HG03432 (cell line): ENCODE measurements at regions not wholly inside any gene's neighbourhood (a gene's known extent, or its start where the extent isn't known, plus 50 kb on each side); places are given as distances from the start of the nearest gene placed in this dataset.

ENCODE experiments used
- ATAC-seq: cut with Tn5 transposase; IDR thresholded peaks from one replicate; pipeline ENCODE4 v1.9.1; 2021; ENCODE audit warnings: mild to moderate bottlenecking, moderate library complexity; ENCODE audit not compliant: unreplicated experiment

DNA sequence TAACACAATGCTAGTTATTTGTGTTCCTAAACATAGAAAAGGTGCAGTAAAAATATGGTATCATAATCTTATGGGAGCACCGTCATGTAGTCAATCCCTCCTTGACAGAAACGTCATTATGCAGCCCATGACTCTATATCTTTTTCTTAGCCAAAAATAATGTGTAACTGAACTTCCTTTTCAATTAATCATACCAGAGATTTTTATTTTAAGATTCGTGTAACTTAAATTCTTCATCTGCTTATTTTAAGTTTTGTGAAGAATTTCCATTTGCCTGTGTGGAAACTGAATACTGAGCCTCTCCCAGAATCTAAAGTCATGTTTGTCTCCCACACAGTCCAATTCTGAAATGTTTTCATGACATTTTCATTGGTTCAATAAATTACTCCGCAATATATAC is 699.1 kb downstream of the KCNA4 start:
- no peak for ATAC-seq

DNA sequence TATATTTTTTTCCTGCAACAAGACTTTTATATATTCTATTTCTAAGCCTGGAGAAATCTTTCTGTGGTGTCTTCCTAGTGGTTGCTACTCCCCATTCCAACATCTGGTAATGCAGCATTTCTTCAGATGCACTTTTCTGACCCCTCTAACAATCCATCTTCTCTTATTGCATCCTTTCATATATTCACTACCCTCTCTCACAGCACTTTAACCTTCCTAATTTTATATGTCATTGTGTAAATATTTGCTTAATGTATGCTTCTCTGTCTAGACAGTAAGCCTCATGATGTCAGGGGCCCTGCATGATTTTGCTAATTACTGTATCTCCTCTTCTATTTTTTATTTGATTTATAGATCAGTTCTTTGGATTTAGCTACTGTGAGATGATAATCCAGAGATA is 701.6 kb downstream of the KCNA4 start:
- ATAC-seq = no peak

DNA sequence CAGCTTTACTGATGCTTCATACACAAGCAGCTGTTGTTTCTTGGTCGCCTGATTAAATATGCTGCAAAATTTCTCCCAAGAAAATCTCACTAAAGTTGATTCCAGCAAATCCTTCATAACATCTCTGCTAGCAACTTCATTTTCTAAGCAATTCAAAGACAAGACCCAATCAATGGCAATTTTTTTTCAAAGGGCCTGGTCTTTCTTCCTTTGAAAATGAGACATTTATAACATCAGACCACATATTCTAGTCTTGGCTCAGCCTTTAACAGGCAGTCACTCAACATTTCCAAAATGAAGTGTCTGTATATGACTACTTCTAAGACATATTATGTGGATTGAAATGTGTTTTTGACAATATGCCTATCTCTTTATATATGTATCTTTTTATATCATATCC is 702.6 kb downstream of the KCNA4 start:
- no peak for ATAC-seq

DNA sequence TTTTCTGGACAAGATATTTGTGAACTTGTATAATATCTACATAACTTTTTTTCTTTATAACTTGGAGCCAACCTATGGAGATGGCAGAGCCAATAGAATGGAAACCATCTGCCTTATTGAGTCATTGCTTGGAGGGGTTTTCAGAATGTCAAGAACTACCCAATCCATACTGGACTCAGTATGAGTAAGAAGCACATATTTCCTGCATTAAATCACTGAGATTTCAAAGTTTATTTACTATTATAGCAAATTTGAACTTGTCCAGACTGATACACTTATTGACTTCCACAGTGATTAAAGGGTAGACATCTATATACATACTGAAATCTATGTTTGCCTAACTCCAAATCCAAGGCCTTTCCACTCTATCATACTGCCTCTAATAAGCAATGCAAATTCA is 704.0 kb downstream of the KCNA4 start:
- ATAC-seq = no peak

DNA sequence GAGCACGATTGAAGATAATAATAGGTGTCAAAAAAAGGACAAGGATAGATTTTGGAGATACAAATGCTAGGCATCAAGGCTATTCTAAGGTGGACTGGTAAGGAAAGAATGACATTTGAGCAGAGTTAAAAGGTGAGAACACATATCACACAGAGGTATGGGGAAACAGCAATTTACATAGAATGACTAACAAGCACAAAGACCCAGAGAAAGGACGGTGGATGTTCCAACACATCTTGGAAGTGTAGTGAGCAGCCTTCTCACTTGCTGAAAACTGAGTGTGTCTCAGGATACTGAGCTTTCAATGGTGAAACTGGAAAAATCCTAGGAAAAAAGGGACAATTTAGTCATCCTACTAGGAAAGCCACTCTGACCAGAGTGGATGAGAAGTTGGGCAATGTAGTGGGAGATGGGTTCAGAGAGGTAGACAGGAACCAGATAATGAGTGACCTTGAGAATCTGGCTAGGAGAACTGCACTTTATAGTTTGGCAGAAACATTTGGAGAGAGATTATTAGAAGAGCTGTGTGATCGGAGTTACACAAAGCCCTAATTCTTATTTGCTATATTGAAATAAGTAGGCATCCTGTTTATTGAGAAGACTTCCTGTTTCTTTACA is 706.0 kb downstream of the KCNA4 start:
- no peak for ATAC-seq

DNA sequence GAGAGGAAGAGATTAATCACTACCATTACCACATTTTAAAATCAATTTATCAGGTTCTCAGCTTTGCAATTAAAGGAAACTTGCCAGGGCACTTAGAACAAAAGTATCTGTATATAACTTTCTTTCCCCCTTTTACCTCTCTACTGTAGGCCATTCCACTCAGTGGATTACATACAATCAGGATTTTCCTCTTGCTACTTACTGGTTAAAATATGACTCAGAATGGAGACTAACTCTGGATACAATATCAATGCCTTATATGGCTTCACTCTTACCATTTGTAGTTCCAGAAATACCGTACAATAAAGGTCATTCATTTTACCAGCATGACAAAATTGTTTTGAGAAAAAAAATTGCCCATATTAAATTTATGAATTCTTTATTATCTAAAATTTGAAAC is 706.8 kb downstream of the KCNA4 start:
- ATAC-seq = no peak

DNA sequence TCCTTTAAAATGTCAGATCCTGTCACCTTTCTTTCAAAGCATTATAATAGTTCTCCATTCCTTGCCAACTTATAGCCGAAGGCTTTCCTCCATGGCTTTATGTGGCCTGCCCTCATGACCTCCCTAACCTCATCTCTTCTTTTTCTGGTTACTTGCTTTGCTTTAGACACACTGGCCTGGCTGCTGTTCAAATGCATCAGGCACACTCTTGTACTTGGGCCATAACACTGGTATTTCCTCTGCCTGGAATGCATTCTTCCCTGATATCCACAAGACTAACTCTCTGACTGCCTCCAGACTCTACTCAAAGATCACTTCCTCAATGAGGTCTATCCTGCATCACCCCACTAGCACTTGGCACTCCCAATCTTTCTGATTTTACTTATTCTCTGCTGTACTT is 710.3 kb downstream of the KCNA4 start:
- ATAC-seq = no peak

DNA sequence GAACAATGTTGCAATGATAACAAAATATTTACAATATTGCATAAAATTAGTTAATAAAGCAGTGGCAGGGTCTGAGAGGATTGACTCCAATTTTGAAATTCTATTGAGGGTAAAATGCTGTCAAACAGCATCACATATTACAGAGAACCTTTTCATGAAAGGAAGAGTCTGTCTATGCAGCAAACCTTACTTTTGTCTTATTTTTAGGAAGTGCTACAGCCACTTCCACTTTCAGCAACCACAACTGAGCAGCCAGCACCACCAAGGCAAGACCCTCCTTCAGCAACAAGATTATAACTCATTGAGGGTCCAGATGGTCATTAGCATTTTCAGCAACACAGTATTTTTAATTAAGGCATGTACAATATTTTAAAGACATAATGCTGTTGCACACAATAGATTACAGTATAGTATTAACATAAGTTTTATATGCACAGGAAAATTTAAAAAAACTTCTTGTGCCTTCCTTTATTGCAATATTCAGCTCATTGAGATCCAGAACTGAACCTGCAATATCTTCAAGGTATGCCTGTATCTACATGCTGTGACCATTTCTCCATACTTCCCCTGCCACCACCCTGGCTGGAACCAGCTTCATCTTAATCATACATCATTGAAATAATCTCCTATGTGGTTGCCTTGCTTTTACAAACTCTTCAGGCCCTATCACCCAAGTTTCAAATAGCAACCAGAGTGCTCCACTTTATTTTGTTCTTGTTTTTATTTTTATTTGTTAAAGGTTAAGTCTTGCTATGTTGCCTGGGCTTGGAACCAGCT is 711.2 kb downstream of the KCNA4 start:
- no peak for ATAC-seq

DNA sequence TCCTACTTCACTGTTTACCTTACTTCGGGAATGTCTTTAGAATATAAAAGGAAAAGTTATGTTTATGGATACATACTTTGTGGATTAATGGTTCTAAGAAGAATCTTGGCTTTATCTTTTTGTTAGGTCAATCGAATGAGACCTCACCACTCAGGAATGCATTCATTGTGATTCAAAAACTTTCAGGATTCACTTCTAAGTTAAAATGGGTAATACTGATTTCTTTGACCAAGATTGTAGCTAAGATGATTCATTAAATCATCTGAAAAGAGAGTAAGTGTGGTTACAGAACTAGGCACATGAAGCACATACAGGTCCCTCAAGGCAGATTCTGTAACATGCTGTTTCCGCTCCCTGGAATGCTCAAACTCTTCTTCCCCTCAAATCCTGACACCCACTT is 716.4 kb downstream of the KCNA4 start:
- ATAC-seq = no peak

DNA sequence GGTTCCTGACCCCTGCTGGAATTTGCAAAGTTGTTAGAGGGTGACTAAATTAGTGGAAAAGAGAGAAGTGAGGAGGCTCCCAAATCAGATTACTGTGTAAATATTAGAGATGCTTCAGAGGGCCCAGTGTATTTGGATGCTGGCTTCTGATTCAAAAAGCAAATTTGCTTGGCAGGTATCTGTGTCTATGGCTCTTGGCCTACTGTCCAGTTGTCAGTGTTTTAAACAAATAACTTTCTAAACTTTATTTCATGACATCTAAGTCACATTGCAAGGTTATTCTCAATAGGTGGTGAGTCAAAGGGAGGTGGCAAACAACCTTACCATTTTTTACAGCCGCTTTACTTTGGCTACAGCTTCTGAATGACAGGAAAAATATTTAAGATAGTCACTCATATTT is 720.1 kb downstream of the KCNA4 start:
- no peak for ATAC-seq

DNA sequence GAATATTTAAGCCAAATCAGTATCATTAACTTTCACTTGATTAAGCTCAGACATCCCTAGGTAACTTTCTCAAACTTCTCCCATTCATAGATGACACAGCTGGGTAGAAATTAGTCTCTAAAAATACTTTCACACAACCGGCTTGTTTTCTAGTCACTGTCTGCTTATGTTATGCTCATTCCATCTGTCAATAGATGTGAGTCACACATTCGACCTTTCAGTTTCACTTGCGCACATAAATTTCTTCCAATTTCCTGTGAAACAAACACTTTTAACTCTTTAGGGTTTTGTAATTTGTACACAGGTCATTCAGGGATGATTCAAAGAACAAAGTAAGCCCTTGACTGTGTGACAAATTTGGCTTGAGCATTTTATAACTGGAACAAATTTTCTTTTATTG is 723.0 kb downstream of the KCNA4 start:
- peak; percentile 100 for ATAC-seq

DNA sequence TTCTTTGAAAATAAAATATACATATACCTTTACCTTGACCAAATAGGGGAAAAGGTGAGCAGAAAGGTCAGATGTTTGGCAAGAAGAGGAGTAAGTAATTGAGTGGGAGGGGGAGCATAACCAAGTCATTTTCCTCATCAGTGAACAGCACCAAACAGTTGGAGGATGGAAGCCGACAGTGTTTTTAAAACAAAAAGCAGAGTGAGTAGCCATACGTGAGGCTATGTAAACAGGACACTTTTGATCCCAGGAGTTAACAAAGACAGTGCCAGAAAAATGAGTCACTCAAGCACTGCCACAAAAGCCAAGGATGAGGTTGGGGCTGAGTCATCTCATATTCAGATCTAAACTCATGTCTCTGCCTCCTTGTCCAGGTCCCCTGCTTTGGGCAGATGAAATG is 734.7 kb downstream of the KCNA4 start:
- no peak for ATAC-seq

DNA sequence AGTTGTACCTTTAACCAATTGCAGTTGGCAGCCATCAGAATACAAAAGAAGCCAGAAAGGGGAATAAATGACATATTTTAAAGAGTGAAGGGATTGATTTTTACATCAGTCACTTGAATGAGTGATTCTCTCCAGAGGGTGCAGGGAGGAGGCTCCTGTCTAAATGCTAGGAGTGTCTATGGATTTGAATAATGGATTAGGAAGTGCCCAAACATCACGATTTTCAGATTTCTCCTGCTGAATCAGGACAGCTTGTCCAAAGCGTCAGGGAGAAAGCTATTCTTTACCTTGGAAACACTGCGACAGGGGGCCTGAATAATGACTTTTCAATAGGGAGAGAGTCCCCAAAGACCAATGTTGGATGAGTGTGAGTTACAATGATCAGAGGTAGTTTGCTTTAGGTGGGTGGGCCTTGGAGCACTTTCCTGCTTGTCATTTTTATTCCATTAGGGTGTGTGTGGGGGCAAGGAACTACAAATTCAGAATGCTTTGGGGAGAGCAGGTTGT is 735.5 kb downstream of the KCNA4 start:
- no peak for ATAC-seq

DNA sequence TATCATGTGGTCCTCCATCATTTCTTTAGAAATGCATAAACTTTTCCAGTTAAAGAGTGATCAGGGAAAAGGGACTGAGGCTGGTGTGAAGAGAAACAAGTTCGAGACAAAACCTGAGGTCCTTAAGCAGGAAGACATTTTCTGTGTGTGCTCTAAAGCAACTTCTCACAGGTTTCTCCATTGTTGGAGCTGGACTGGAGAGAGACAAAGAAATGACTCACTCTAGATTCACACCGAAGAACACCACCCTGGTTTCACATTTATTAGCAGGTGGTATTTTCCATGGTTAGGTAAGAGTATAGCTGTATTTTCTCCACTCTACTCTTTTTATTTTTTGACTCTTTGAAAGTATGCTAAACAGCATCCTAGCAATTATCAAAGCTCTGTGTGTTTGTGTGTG is 736.4 kb downstream of the KCNA4 start:
- peak; percentile 86 for ATAC-seq

DNA sequence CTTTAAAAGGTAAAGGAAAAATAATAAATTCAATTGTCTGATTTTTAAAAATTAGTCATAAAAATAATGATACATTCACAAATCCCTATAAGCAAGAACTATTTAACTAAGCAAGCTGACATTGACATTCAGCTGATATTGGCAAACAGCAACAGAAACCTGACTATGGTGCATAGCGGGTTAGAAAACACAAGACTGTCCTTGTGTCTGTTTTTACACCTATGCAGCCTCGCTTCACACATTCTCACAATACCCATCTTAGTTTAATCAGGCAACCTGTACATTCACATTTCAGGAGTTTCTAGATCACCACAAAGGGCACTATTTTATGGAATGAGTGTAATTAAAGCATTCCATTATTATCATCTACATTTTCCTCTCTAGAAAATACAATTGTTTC is 737.1 kb downstream of the KCNA4 start:
- no peak for ATAC-seq

DNA sequence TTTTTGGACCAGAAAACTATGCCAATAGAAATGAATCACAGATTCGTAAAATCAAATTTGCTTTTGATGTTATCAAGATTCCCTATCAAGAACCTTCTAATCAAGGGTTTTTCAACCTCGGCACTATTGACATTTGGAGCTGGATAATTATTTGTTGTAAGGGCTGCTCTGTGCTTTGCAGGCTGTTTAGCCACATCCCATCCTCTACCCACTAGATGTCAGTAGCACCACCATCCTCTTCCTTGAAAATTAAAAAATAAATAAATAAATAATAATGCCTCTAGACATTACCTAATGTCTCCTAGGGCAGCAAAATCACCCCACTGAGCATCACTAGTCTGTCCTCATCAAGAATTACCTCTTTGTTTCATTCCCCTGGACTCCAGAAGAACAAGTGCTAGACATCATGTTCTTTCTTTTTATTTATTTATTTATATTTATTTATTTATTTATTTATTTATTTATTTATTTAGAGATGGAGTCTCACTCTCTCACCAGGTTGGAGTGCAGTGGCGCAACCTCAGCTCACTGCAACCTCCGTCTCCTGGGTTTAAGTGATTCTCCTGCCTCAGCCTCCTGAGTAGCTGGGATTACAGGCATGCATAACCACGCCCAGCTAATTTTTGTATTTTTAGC is 744.7 kb downstream of the KCNA4 start:
- peak; percentile 59 for ATAC-seq

DNA sequence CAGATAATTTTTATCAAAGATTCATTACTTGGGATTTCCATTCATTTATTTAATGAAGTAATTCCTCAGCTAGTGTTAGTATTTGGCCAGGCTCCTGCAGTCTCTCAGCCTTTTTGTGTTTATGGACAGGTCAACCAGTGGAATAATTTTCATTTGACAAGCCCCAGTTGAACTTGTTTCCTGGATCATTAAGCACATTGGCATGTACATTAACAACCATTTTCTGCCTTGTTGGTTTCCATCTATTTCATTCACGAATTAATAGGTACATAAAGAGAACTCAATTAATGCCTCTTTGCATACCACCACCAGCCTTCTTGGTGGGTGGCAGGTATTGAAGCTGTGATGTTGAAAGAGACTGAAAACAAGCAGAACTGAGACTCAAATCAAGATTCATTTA is 745.2 kb downstream of the KCNA4 start:
- peak; percentile 6 for ATAC-seq

DNA sequence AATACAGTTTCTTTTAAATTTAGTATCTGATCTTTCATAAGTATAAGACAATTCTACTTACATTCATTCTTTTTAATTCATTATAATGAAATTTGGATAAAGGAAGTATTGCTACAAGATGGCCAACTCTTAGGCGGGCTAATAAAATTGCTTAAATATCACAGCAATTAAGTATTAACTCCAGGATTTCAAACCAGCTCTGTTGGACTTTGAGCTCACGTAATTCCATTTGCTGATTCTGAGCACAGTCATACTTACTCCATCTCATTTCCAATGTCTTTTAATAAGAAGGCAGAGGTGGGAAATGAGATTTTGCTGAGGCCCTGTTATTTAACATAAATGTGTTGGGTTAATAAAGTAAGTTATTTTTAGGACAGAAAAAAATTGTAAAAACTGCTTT is 748.1 kb downstream of the KCNA4 start:
- no peak for ATAC-seq

DNA sequence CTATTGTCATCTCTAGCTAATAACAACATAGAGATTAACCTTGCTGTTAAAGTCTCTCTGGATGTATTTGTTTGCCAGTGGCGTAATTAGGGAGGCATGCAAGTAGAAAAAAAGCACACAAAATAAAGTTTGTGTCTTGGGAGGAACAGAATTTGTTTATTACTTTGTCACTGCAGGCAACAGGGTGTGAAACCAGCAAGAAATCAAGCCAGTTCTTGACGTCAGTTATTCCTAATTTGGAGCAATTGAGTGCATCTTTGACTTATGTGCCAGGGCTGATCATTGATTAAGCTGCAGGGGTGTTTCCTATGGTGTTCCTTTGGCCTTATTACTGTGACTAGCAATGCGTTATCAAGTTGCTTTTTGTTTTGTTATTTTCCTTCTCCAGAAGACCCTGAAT is 751.0 kb downstream of the KCNA4 start:
- ATAC-seq = no peak

DNA sequence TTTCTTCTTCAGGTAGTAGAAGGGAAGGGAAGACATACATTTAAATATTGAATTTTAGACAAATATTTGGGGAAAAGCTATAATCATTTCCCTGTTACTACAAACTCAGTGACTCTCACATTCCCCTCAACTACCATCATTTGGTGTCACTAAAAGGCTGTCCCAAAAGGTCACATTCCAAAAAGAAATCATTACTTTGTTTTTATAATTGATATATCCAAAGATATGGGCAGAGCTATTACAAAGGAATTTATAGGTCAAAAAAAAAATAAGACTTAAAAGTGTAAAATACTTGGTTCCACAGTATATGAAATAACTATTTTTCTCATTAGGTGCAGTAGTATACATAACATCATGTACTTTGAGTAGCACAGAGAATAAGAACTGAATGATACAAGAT is 751.4 kb downstream of the KCNA4 start:
- no peak for ATAC-seq

DNA sequence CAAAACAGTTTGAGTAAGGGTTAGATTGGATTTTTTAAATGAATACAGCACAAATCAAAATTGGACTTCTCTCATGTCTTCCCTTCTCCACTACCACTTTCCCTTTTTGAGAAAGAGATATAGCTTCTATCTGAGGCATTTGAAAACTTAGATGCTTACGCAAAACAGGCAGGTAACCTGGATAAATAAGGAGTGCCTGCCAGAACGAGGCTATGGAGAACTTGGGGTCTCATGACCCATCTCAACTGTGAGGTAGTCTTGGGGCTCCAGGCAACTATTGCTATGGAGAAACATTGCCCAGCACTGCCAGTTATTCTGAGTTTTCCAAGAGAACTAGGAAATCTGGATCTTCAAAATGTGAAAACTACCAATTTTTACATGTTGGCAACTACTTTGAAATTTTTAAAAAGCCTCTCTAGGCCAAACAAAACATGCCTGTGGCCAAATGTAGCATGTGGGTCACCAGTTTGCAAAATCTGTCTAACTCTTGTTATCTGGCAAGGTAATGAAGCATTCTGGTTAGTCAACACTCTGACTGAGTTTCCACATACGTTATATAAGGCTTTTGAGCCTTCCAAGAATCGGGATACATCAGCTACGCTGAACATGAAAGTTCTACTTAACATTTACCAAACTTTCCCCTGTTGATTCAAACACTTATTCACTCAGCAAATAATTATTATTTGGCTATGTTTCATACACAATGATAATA is 752.7 kb downstream of the KCNA4 start:
- no peak for ATAC-seq

DNA sequence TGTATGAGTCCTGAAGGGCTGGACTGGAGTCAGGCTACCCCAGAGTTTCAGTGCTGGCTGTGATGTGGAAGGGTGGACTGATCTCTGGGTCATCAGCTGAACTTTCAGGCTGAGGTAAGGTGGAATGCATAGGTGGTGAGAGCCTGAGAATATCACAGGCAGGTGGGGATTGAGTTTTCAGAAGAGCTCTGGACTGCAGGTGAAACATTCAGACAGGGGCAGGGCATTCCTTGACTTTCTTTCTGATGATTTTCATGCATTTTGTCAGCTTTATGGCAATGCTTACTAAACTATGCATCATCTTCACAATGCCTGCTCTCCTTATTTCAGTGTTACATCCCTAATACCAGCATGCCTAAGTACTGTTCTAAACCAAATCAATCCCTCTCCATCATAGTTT is 755.0 kb downstream of the KCNA4 start:
- ATAC-seq = no peak
